Tibial artery (tissue), 4 donors: ENCODE measurements at regions not wholly inside any gene's neighbourhood (a gene's known extent, or its start where the extent isn't known, plus 50 kb on each side); places are given as distances from the start of the nearest gene placed in this dataset.
A peak's percentile ranks its signal among the peaks of the same experiment; 100 is the strongest.

Experiments
- DNase-seq, 2 donors: peaks; one replicate each; pipeline ENCODE4 v3.0.0-alpha.2; 2019
- H3K27ac ChIP-seq, 2 donors: fragments of 200-600 bp; sonication (generic) in 1 of 2; 1 replicate in 1 of 2; 2 replicates in 1 of 2; pipeline ENCODE4 v1.5.1; 2018 to 2019; ENCODE audit warnings: mild to moderate bottlenecking in 1 of 2
- H3K27me3 ChIP-seq, 2 donors: fragments of 200-600 bp; sonication (generic) in 1 of 2; one replicate each; pipeline versions ENCODE4 v1.5.1 to v1.6.0; 2016 to 2019
- H3K36me3 ChIP-seq, 3 donors: fragments of 200-600 bp; sonication (generic) in 2 of 3; one replicate each; pipeline ENCODE4 v1.5.1; 2016 to 2019; ENCODE audit warnings: mild to moderate bottlenecking in 2 of 3
- H3K4me1 ChIP-seq, 4 donors: fragments of 200-600 bp; sonication (generic) in 2 of 4; 1 replicate in 3 of 4; 2 replicates in 1 of 4; pipeline ENCODE4 v1.5.1; 2016 to 2019
- H3K4me3 ChIP-seq, 2 donors: fragments of 200-600 bp; sonication (generic) in 1 of 2; 1 replicate in 1 of 2; 2 replicates in 1 of 2; pipeline ENCODE4 v1.5.1; 2018 to 2019; ENCODE audit warnings: mild to moderate bottlenecking in 2 of 2
- H3K9me3 ChIP-seq, 3 donors: fragments of 200-600 bp; sonication (generic) in 1 of 3; one replicate each; pipeline ENCODE4 v1.5.1; 2016 to 2019
- intact Hi-C: fragments of 100-400 bp; cut with DNase I; formaldehyde crosslinking; loops from one replicate; pipeline ENCODE4 v1.15.0; 2023; ENCODE audit warnings: low total_unique reads
- TF ChIP-seq, protein P1 (sequence below), 2 experiments: fragments of 200-600 bp in 1 of 2; fragments of 450-650 bp in 1 of 2; IDR thresholded peaks; one replicate each; pipeline ENCODE4 v1.5.1; 2017 to 2019; ENCODE audit warnings: antibody characterized with exemption in 2 of 2, mild to moderate bottlenecking in 1 of 2, moderate library complexity in 1 of 2

GRCh38 chr4:123784626-123785025 is 388.0 kb downstream of the SPRY1 start:
- Histone ChIP-seq H3K27ac (peak overlapping the region in 1 of 2 donors; percentile 62), H3K27me3 (no peaks in the 10 kb centered on the region), H3K9me3 (no peaks in the 10 kb centered on the region), H3K4me3 (no peak overlapping the region), H3K36me3 (no peaks in the 10 kb centered on the region), H3K4me1 (peaks cover 0 to 61% (median 14%) of the 10 kb centered on the region in 4 donors)
- TF ChIP-seq, protein P1, sequence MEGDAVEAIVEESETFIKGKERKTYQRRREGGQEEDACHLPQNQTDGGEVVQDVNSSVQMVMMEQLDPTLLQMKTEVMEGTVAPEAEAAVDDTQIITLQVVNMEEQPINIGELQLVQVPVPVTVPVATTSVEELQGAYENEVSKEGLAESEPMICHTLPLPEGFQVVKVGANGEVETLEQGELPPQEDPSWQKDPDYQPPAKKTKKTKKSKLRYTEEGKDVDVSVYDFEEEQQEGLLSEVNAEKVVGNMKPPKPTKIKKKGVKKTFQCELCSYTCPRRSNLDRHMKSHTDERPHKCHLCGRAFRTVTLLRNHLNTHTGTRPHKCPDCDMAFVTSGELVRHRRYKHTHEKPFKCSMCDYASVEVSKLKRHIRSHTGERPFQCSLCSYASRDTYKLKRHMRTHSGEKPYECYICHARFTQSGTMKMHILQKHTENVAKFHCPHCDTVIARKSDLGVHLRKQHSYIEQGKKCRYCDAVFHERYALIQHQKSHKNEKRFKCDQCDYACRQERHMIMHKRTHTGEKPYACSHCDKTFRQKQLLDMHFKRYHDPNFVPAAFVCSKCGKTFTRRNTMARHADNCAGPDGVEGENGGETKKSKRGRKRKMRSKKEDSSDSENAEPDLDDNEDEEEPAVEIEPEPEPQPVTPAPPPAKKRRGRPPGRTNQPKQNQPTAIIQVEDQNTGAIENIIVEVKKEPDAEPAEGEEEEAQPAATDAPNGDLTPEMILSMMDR (IDR thresholded peaks at IDR 0.05) = no peak
- no peak for DNase-seq
- intact Hi-C loops = no loop called here

DNA sequence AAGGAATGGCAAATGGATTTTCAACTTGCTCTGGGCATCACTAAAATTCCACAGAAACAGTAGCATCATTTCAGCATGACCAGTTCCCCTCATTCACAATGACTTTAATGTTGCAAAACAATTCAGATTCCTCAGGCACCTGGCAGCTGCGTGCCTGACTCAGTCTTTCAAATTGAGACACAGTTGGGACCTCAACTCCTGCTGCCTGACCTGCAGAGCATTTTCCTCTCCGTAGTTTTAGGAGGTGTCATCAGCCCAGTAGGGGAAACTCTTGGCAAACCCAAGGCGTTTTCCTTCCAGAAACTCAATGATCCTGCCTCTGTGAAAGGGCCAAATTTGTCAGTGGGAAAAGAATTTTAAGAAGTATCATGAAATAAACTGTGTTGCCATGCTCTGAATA is 388.9 kb downstream of the SPRY1 start:
- peaks cover 0 to 61% (median 14%) of the 10 kb centered on the region in 4 donors for H3K4me1 ChIP-seq
- intact Hi-C loops = no loop called here
- TF ChIP-seq, protein P1 (IDR thresholded peaks at IDR 0.05) = no peak

DNA sequence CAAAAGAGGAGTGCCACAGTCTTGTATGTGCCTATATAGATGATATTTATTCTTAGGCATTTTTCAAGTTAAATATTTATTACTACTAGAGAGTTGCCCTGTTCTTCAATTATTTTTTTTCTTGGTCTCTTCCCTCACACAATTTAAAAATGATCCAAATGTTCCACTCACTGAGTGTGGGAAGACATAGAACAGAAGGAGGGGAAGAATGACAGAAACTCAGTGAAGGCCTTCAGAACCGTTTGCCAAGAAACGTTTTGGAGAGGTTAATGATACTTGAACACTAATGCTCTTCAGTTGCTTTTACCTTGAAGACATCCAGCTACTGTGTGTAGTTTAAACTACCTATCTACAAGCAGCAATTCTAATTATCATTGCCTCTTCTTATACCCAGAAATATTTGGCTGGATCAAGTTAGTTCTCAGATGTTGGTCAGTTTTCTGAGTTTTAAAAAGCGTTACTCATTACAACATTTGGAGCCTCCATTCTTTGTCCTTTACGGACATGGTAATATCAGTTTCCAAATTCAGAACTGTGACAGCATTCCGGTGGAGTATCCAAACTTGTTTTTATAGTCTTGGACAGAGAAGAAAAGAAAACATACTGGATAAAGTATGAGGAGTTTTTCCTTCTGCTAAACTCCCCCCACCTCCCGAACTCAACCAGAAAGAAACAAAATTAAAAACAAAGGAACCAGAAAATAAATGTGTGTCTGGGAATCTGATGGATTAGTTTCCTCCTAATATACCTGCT is 389.7 kb downstream of the SPRY1 start:
- Histone ChIP-seq H3K4me1 (peaks cover 0 to 61% (median 14%) of the 10 kb centered on the region in 4 donors), H3K9me3 (no peaks in the 10 kb centered on the region), H3K4me3 (no peak overlapping the region), H3K36me3 (no peaks in the 10 kb centered on the region), H3K27me3 (no peaks in the 10 kb centered on the region), H3K27ac (peak overlapping the region; percentile 46 to 62)
- TF ChIP-seq, protein P1 (IDR thresholded peaks at IDR 0.05) = no peak
- intact Hi-C loops = no loop called here
- DNase-seq = no peak

More for the DNA sequence above, 388.9 kb downstream of the SPRY1 start:
- Histone ChIP-seq H3K9me3 (no peaks in the 10 kb centered on the region), H3K4me3 (no peak overlapping the region), H3K27ac (peak overlapping the region; percentile 46 to 62), H3K36me3 (no peaks in the 10 kb centered on the region), H3K27me3 (no peaks in the 10 kb centered on the region)
- peak; percentile 82 to 83 for DNase-seq

GRCh38 chr4:123786920-123787319 is 390.3 kb downstream of the SPRY1 start:
- Histone ChIP-seq H3K36me3 (no peaks in the 10 kb centered on the region), H3K27me3 (no peaks in the 10 kb centered on the region), H3K4me1 (peaks cover 0 to 61% (median 14%) of the 10 kb centered on the region in 4 donors), H3K4me3 (no peak overlapping the region), H3K9me3 (no peaks in the 10 kb centered on the region), H3K27ac (peak overlapping the region; percentile 46 to 62)
- TF ChIP-seq, protein P1 (IDR thresholded peaks at IDR 0.05) = no peak
- intact Hi-C loops = no loop called here
- no peak for DNase-seq

- no peaks in the 10 kb centered on the region for H3K36me3 ChIP-seq
- intact Hi-C loops = no loop called here
- H3K4me3 ChIP-seq = no peak overlapping the region
- TF ChIP-seq, protein P1 (IDR thresholded peaks at IDR 0.05) = no peak
- no peak for DNase-seq
- H3K27me3 ChIP-seq = no peaks in the 10 kb centered on the region
- peak overlapping the region; percentile 46 to 62 for H3K27ac ChIP-seq
- H3K4me1 ChIP-seq = peaks cover 0 to 59% (median 14%) of the 10 kb centered on the region in 4 donors
- no peaks in the 10 kb centered on the region for H3K9me3 ChIP-seq
Measured at GRCh38 chr4:123787512-123788080, 391.0 kb downstream of the SPRY1 start.
